HG02852 (cell line): ENCODE measurements at regions not wholly inside any gene's neighbourhood (a gene's known extent, or its start where the extent isn't known, plus 50 kb on each side); places are given as distances from the start of the nearest gene placed in this dataset.
"Not testable (repeated sequence)": the region's sequence is repeated elsewhere in the genome, so short reads cannot be mapped to it uniquely, and the experiment has no call there.

Experiments
- ATAC-seq: cut with Tn5 transposase; IDR thresholded peaks from one replicate; pipeline ENCODE4 v1.9.1; 2021; ENCODE audit warnings: mild to moderate bottlenecking, moderate library complexity; ENCODE audit not compliant: unreplicated experiment

GRCh38 chr4:10388146-10388545 is 69.1 kb downstream of the ZNF518B start:
- ATAC-seq: not testable (repeated sequence)

- ATAC-seq: no peak
Observed at GRCh38 chr4:10385994-10386394, 71.2 kb downstream of the ZNF518B start.

GRCh38 chr4:10384974-10385373 is 72.3 kb downstream of the ZNF518B start:
- ATAC-seq: no peak

GRCh38 chr4:10383417-10383816 is 73.8 kb downstream of the ZNF518B start:
- ATAC-seq: no peak

GRCh38 chr4:10382171-10382570 is 75.1 kb downstream of the ZNF518B start:
- ATAC-seq: not testable (repeated sequence)

GRCh38 chr4:10381146-10381545 is 76.1 kb downstream of the ZNF518B start:
- ATAC-seq: no peak

GRCh38 chr4:10380735-10381134 is 76.5 kb downstream of the ZNF518B start:
- ATAC-seq: no peak

- no peak for ATAC-seq
Observed at GRCh38 chr4:10371869-10372471, 85.3 kb downstream of the ZNF518B start.

- ATAC-seq: no peak
Observed at GRCh38 chr4:10371121-10371520, 86.1 kb downstream of the ZNF518B start.

GRCh38 chr4:10369517-10369916 is 87.7 kb downstream of the ZNF518B start:
- ATAC-seq: no peak

- no peak for ATAC-seq
Observed at GRCh38 chr4:10366628-10367027, 90.6 kb downstream of the ZNF518B start.

GRCh38 chr4:10364194-10364593 is 93.0 kb downstream of the ZNF518B start:
- ATAC-seq: no peak

- no peak for ATAC-seq
Observed at GRCh38 chr4:10354746-10355145, 102.5 kb downstream of the ZNF518B start.

- ATAC-seq: no peak
Observed at GRCh38 chr4:10354225-10354624, 103.0 kb downstream of the ZNF518B start.

- no peak for ATAC-seq
Observed at GRCh38 chr4:10353110-10353509, 104.1 kb downstream of the ZNF518B start.

- no peak for ATAC-seq
Observed at GRCh38 chr4:10348241-10348640, 109.0 kb downstream of the ZNF518B start.

GRCh38 chr4:10347815-10348214 is 109.4 kb downstream of the ZNF518B start:
- no peak for ATAC-seq

GRCh38 chr4:10347281-10347795 is 109.9 kb downstream of the ZNF518B start:
- no peak for ATAC-seq

GRCh38 chr4:10346023-10346422 is 111.2 kb downstream of the ZNF518B start:
- ATAC-seq: no peak

- ATAC-seq: no peak
Observed at GRCh38 chr4:10345381-10345784, 111.8 kb downstream of the ZNF518B start.

GRCh38 chr4:10344824-10345223 is 112.4 kb downstream of the ZNF518B start:
- no peak for ATAC-seq

- ATAC-seq: no peak
Observed at GRCh38 chr4:10343656-10344055, 113.6 kb downstream of the ZNF518B start.

- no peak for ATAC-seq
Observed at GRCh38 chr4:10342866-10343265, 114.4 kb downstream of the ZNF518B start.
